ENCODE measurements at regions not wholly inside any gene's neighbourhood (a gene's known extent, or its start where the extent isn't known, plus 50 kb on each side); places are given as distances from the start of the nearest gene placed in this dataset.
A peak's percentile ranks its signal among the peaks of the same experiment; 100 is the strongest.

DNA sequence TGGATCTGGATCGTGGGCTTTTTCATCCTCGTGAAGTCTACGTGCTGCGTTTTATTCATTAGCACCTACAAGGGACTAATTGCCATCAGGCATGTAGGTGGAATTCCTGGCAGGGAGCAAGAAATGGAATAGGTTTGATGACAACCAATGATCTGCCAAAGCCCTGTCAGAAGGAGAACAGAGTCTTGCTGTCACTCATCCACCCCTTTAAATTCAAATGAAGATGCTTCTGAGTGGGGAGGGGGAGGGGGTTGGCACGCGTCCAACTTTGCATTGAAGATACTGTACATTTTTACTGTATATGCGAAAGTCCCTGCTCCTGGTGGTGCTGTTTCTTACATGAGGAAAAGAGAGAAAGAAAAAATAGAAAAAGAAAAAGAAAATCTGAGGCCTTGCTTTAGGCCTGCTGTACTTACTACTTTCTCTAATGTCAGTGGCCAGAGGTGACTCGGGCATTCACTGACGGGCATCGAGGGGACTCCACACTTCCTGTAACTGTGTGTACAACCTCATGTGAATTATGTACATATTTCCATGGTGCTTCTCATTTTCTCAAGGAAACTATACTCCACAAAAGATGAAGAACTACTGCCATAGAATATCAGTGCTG is 569.1 kb downstream of the INHBA start:
- H3K4me2 ChIP-seq (ENCODE audit: low read length), result no peak overlapping the region
- H4K20me1 ChIP-seq (ENCODE audit: insufficient read depth), result no peaks in the 10 kb centered on the region
- H3K27me3 ChIP-seq (ENCODE audit: insufficient read depth, low read depth, low read length), result no peaks in the 10 kb centered on the region
- no peaks in the 10 kb centered on the region for H3K36me3 ChIP-seq (ENCODE audit: insufficient read depth, low read length)
- no peak overlapping the region for H3K4me3 ChIP-seq (ENCODE audit: low read length)
- TF ChIP-seq SMC3 (conservative IDR thresholded peaks at IDR 0.05; ENCODE audit: poor library complexity) (peak; percentile 16), REST (IDR thresholded peaks at IDR 0.05; ENCODE audit: borderline replicate concordance) (no peak), EP300 (conservative IDR thresholded peaks at IDR 0.05; ENCODE audit: poor library complexity, severe bottlenecking) (peak; percentile 77)
- TF ChIP-seq, protein P1, sequence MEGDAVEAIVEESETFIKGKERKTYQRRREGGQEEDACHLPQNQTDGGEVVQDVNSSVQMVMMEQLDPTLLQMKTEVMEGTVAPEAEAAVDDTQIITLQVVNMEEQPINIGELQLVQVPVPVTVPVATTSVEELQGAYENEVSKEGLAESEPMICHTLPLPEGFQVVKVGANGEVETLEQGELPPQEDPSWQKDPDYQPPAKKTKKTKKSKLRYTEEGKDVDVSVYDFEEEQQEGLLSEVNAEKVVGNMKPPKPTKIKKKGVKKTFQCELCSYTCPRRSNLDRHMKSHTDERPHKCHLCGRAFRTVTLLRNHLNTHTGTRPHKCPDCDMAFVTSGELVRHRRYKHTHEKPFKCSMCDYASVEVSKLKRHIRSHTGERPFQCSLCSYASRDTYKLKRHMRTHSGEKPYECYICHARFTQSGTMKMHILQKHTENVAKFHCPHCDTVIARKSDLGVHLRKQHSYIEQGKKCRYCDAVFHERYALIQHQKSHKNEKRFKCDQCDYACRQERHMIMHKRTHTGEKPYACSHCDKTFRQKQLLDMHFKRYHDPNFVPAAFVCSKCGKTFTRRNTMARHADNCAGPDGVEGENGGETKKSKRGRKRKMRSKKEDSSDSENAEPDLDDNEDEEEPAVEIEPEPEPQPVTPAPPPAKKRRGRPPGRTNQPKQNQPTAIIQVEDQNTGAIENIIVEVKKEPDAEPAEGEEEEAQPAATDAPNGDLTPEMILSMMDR (IDR thresholded peaks at IDR 0.05; ENCODE audit: poor library complexity, severe bottlenecking), result no peak
- H3K9ac ChIP-seq (ENCODE audit: low read length), result no peak overlapping the region
- H3K79me2 ChIP-seq (replicated peaks; ENCODE audit: insufficient read depth, low read length), result no peaks in the 10 kb centered on the region
- peak overlapping the region; percentile 25 for H3K27ac ChIP-seq (ENCODE audit: low read length)
- no peaks in the 10 kb centered on the region for H3K9me3 ChIP-seq (ENCODE audit: low read length)
- no peaks in the 10 kb centered on the region for H3K9me2 ChIP-seq (ENCODE audit: insufficient read depth, low read length)
- no peak overlapping the region for H2AFZ ChIP-seq (ENCODE audit: low read depth, low read length)
- H3F3A ChIP-seq (ENCODE audit: insufficient read depth, low read length, poor library complexity, severe bottlenecking), result no peaks in the 10 kb centered on the region

- Histone ChIP-seq H3F3A (ENCODE audit: insufficient read depth, low read length, poor library complexity, severe bottlenecking) (no peaks in the 10 kb centered on the region), H3K9ac (ENCODE audit: low read length) (no peak overlapping the region), H3K9me3 (ENCODE audit: low read length) (no peaks in the 10 kb centered on the region)
Measured at GRCh38 chr7:41131956-41132355, 570.9 kb downstream of the INHBA start.

More at GRCh38 chr7:41131956-41132355, 570.9 kb downstream of the INHBA start:
- Histone ChIP-seq H3K36me3 (ENCODE audit: insufficient read depth, low read length) (no peaks in the 10 kb centered on the region), H4K20me1 (ENCODE audit: insufficient read depth) (no peaks in the 10 kb centered on the region), H3K4me2 (ENCODE audit: low read length) (no peak overlapping the region), H3K4me3 (ENCODE audit: low read length) (no peak overlapping the region), H2AFZ (ENCODE audit: low read depth, low read length) (no peak overlapping the region), H3K27ac (ENCODE audit: low read length) (no peak overlapping the region), H3K79me2 (replicated peaks; ENCODE audit: insufficient read depth, low read length) (no peaks in the 10 kb centered on the region), H3K27me3 (ENCODE audit: insufficient read depth, low read depth, low read length) (no peaks in the 10 kb centered on the region), H3K9me2 (ENCODE audit: insufficient read depth, low read length) (no peaks in the 10 kb centered on the region)
- no peak for TF ChIP-seq RAD21 (conservative IDR thresholded peaks at IDR 0.05)
- TF ChIP-seq REST (IDR thresholded peaks at IDR 0.05; ENCODE audit: borderline replicate concordance), result no peak
- TF ChIP-seq MXI1 (conservative IDR thresholded peaks at IDR 0.05; ENCODE audit: poor library complexity, severe bottlenecking), result no peak
- TF ChIP-seq SMC3 (conservative IDR thresholded peaks at IDR 0.05; ENCODE audit: poor library complexity), result no peak
- no peak for TF ChIP-seq TAF1 (IDR thresholded peaks at IDR 0.05; ENCODE audit: low read depth)
- no peak for TF ChIP-seq EZH2 (IDR thresholded peaks at IDR 0.05; ENCODE audit: borderline replicate concordance, insufficient read depth, low read length, poor library complexity, severe bottlenecking)
- TF ChIP-seq, protein P1 (IDR thresholded peaks at IDR 0.05; ENCODE audit: poor library complexity, severe bottlenecking), result no peak
- TF ChIP-seq POLR2AphosphoS5 (IDR thresholded peaks at IDR 0.05), result no peak
- no peak for TF ChIP-seq EP300 (conservative IDR thresholded peaks at IDR 0.05; ENCODE audit: poor library complexity, severe bottlenecking)

Data from neural cell (in vitro differentiated cells).